Endothelial cell (in vitro differentiated cells): ENCODE measurements at regions not wholly inside any gene's neighbourhood (a gene's known extent, or its start where the extent isn't known, plus 50 kb on each side); places are given as distances from the start of the nearest gene placed in this dataset.
"Not testable (repeated sequence)": the region's sequence is repeated elsewhere in the genome, so short reads cannot be mapped to it uniquely, and the experiment has no call there.

Source experiments
- DNase-seq: peaks from one replicate; pipeline ENCODE4 v3.0.0; 2021; ENCODE audit warnings: low spot score
- H3K27ac Mint-ChIP-seq: one replicate; pipeline ENCODE4 v1.8.0; 2021; ENCODE audit warnings: mixed read lengths, inconsistent platforms; ENCODE audit not compliant: unreplicated experiment
- H3K27me3 Mint-ChIP-seq: one replicate; pipeline ENCODE4 v1.8.0; 2021; ENCODE audit warnings: mild to moderate bottlenecking, moderate library complexity, mixed read lengths, inconsistent platforms; ENCODE audit not compliant: unreplicated experiment
- H3K36me3 Mint-ChIP-seq: one replicate; pipeline ENCODE4 v1.8.0; 2021; ENCODE audit warnings: mild to moderate bottlenecking, low read depth, mixed read lengths, inconsistent platforms; ENCODE audit not compliant: unreplicated experiment
- H3K4me1 Mint-ChIP-seq: one replicate; pipeline ENCODE4 v1.8.0; 2021; ENCODE audit warnings: mild to moderate bottlenecking, mixed read lengths, inconsistent platforms; ENCODE audit not compliant: unreplicated experiment
- H3K4me3 Mint-ChIP-seq: one replicate; pipeline ENCODE4 v1.8.0; 2021; ENCODE audit warnings: mild to moderate bottlenecking, mixed read lengths, inconsistent platforms; ENCODE audit not compliant: unreplicated experiment
- H3K9me3 Mint-ChIP-seq: one replicate; pipeline ENCODE4 v1.8.0; 2021; ENCODE audit warnings: mixed read lengths, inconsistent platforms; ENCODE audit not compliant: unreplicated experiment

- not testable (repeated sequence) for H3K4me1 Mint-ChIP-seq, H3K9me3 Mint-ChIP-seq
- peak; percentile 60 for DNase-seq
Observed at GRCh38 chr15:32342772-32343199, 60.3 kb downstream of the GOLGA8K start.

GRCh38 chr15:32342268-32342667 lies 60.8 kb downstream of the GOLGA8K start:
- H3K4me1 Mint-ChIP-seq, H3K27ac Mint-ChIP-seq, H3K9me3 Mint-ChIP-seq, H3K36me3 Mint-ChIP-seq, H3K27me3 Mint-ChIP-seq, DNase-seq, H3K4me3 Mint-ChIP-seq: not testable (repeated sequence)

More at GRCh38 chr15:32342772-32343199, 60.3 kb downstream of the GOLGA8K start:
- H3K36me3 Mint-ChIP-seq, H3K4me3 Mint-ChIP-seq, H3K27me3 Mint-ChIP-seq, H3K27ac Mint-ChIP-seq: not testable (repeated sequence)

- not testable (repeated sequence) for H3K9me3 Mint-ChIP-seq
- H3K4me3 Mint-ChIP-seq, result peak overlapping the region; percentile 37
Observed at GRCh38 chr15:32341530-32341929, 61.6 kb downstream of the GOLGA8K start.

GRCh38 chr15:32336804-32337203 lies 66.3 kb downstream of the GOLGA8K start:
- not testable (repeated sequence) for DNase-seq, H3K4me1 Mint-ChIP-seq, H3K27me3 Mint-ChIP-seq, H3K9me3 Mint-ChIP-seq, H3K4me3 Mint-ChIP-seq, H3K36me3 Mint-ChIP-seq, H3K27ac Mint-ChIP-seq

More at GRCh38 chr15:32341530-32341929, 61.6 kb downstream of the GOLGA8K start:
- not testable (repeated sequence) for H3K36me3 Mint-ChIP-seq, DNase-seq, H3K27ac Mint-ChIP-seq, H3K4me1 Mint-ChIP-seq, H3K27me3 Mint-ChIP-seq

GRCh38 chr15:32323353-32323752 lies 79.7 kb downstream of the GOLGA8K start:
- H3K4me1 Mint-ChIP-seq, H3K9me3 Mint-ChIP-seq, H3K36me3 Mint-ChIP-seq, H3K4me3 Mint-ChIP-seq, H3K27me3 Mint-ChIP-seq, H3K27ac Mint-ChIP-seq, DNase-seq: not testable (repeated sequence)

- not testable (repeated sequence) for H3K27ac Mint-ChIP-seq, H3K4me1 Mint-ChIP-seq, H3K9me3 Mint-ChIP-seq, H3K27me3 Mint-ChIP-seq, H3K36me3 Mint-ChIP-seq, H3K4me3 Mint-ChIP-seq, DNase-seq
Observed at GRCh38 chr15:32319247-32319646, 83.8 kb downstream of the GOLGA8K start.

- not testable (repeated sequence) for H3K36me3 Mint-ChIP-seq, H3K27ac Mint-ChIP-seq, H3K4me3 Mint-ChIP-seq, H3K4me1 Mint-ChIP-seq, DNase-seq, H3K27me3 Mint-ChIP-seq, H3K9me3 Mint-ChIP-seq
Observed at GRCh38 chr15:32316482-32316881, 86.6 kb downstream of the GOLGA8K start.

- not testable (repeated sequence) for H3K4me1 Mint-ChIP-seq, H3K27ac Mint-ChIP-seq, H3K27me3 Mint-ChIP-seq, H3K9me3 Mint-ChIP-seq, H3K36me3 Mint-ChIP-seq, H3K4me3 Mint-ChIP-seq, DNase-seq
Observed at GRCh38 chr15:32315079-32315939, 87.8 kb downstream of the GOLGA8K start.

- H3K9me3 Mint-ChIP-seq, H3K36me3 Mint-ChIP-seq, H3K27ac Mint-ChIP-seq, H3K27me3 Mint-ChIP-seq, H3K4me3 Mint-ChIP-seq, H3K4me1 Mint-ChIP-seq, DNase-seq: not testable (repeated sequence)
Observed at GRCh38 chr15:32313446-32314209, 89.5 kb downstream of the GOLGA8K start.

GRCh38 chr15:32312721-32313120 lies 90.4 kb downstream of the GOLGA8K start:
- H3K36me3 Mint-ChIP-seq, H3K4me1 Mint-ChIP-seq, DNase-seq, H3K27me3 Mint-ChIP-seq, H3K4me3 Mint-ChIP-seq, H3K9me3 Mint-ChIP-seq, H3K27ac Mint-ChIP-seq: not testable (repeated sequence)

GRCh38 chr15:32307592-32307991 lies 95.5 kb downstream of the GOLGA8K start:
- DNase-seq, H3K4me3 Mint-ChIP-seq, H3K27me3 Mint-ChIP-seq, H3K4me1 Mint-ChIP-seq, H3K36me3 Mint-ChIP-seq, H3K27ac Mint-ChIP-seq, H3K9me3 Mint-ChIP-seq: not testable (repeated sequence)

GRCh38 chr15:32276200-32276830 lies 126.8 kb downstream of the GOLGA8K start:
- not testable (repeated sequence) for H3K9me3 Mint-ChIP-seq, H3K27me3 Mint-ChIP-seq, DNase-seq, H3K4me3 Mint-ChIP-seq, H3K4me1 Mint-ChIP-seq, H3K27ac Mint-ChIP-seq, H3K36me3 Mint-ChIP-seq
